ENCODE measurements at regions not wholly inside any gene's neighbourhood (a gene's known extent, or its start where the extent isn't known, plus 50 kb on each side); places are given as distances from the start of the nearest gene placed in this dataset.

DNA sequence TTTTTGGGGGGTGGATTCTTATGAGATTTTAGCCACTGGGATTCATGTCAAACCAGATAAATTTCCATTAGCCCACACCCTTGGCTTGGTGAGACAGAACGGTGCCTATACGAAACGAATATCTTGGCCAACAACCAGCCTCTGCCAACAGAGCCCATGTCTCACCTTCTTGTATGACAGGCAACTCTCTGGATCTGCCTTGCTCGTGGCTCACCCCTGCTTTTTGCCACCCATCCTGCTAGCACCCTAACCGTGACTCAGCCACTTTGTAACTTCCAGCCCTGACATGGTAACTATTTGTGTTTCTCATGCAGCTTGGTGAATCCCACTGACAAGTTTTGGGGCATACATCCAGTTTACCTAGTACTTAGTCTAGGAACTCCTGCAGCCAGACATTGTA, 457.0 kb downstream of the SPATA31D1 start:
- DNase-seq (ENCODE audit: low read depth in 1 of 2, low spot score in 1 of 2) = no peak
- ChIA-PET CTCF (no interaction called here), POLR2A (no interaction called here)
- Histone ChIP-seq H3K4me3 (no peak overlapping the region), H3K4me1 (no peaks in the 10 kb centered on the region), H3K4me2 (no peak overlapping the region), H3K27ac (no peak overlapping the region), H3K9me3 (0 out of 3 replicates have a peak, but pooled peaks cover 4% of the 10 kb centered on the region)
- no peak for TF ChIP-seq EHMT2 (IDR thresholded peaks at IDR 0.05; ENCODE audit: low read depth)
- TF ChIP-seq CEBPB (IDR thresholded peaks at IDR 0.05) = no peak
- TF ChIP-seq, protein P1, sequence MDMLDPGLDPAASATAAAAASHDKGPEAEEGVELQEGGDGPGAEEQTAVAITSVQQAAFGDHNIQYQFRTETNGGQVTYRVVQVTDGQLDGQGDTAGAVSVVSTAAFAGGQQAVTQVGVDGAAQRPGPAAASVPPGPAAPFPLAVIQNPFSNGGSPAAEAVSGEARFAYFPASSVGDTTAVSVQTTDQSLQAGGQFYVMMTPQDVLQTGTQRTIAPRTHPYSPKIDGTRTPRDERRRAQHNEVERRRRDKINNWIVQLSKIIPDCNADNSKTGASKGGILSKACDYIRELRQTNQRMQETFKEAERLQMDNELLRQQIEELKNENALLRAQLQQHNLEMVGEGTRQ (IDR thresholded peaks at IDR 0.05) = no peak
- no peak for TF ChIP-seq SREBF2 (IDR thresholded peaks at IDR 0.05)
- ATAC-seq = no peak
- 31% methylated on average over 5 of the region's 5 CpGs for whole genome bisulfite sequencing (ENCODE audit: missing lambda C conversion rate)
- no peak for FAIRE-seq

DNA sequence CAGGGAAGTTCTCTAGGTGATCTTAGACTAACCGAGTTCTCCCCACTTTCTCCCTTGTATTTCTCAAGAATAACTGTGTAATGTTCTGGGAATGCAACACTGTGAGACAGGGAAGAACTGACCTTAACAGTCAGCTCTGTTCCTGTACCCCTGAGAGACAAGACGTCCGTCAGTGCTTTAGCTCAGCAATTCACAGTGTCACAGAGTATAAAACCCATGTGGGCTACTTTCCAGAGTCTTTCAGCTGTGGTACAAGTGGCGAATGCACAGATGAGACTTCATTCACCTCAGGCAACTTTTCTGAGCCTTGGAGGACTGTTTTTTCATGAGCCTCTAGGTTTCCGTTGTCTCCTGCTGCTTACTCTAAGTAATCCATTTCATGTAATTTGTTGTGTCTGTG, 458.8 kb downstream of the SPATA31D1 start:
- H3K27ac ChIP-seq = no peak overlapping the region
- 0 out of 3 replicates have a peak, but pooled peaks cover 4% of the 10 kb centered on the region for H3K9me3 ChIP-seq
- TF ChIP-seq ZC3H11A (IDR thresholded peaks at IDR 0.05) (no peak), HDAC2 (IDR thresholded peaks at IDR 0.05) (no peak), RARB (CRISPR knock-in tag; IDR thresholded peaks at IDR 0.05) (no peak), RCOR1 (IDR thresholded peaks at IDR 0.05; ENCODE audit: low read depth, low read length) (no peak), SMC3 (IDR thresholded peaks at IDR 0.05) (no peak), POLR2AphosphoS2 (conservative IDR thresholded peaks at IDR 0.05; ENCODE audit: low read length) (no peak), TFCP2L1 (CRISPR knock-in tag; IDR thresholded peaks at IDR 0.05) (no peak), EHF (CRISPR knock-in tag; IDR thresholded peaks at IDR 0.05) (no peak), GATA3 (IDR thresholded peaks at IDR 0.05; ENCODE audit: borderline replicate concordance) (no peak), CHD4 (IDR thresholded peaks at IDR 0.05; ENCODE audit: borderline replicate concordance) (no peak)
- TF ChIP-seq, protein P2, sequence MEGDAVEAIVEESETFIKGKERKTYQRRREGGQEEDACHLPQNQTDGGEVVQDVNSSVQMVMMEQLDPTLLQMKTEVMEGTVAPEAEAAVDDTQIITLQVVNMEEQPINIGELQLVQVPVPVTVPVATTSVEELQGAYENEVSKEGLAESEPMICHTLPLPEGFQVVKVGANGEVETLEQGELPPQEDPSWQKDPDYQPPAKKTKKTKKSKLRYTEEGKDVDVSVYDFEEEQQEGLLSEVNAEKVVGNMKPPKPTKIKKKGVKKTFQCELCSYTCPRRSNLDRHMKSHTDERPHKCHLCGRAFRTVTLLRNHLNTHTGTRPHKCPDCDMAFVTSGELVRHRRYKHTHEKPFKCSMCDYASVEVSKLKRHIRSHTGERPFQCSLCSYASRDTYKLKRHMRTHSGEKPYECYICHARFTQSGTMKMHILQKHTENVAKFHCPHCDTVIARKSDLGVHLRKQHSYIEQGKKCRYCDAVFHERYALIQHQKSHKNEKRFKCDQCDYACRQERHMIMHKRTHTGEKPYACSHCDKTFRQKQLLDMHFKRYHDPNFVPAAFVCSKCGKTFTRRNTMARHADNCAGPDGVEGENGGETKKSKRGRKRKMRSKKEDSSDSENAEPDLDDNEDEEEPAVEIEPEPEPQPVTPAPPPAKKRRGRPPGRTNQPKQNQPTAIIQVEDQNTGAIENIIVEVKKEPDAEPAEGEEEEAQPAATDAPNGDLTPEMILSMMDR (IDR thresholded peaks at IDR 0.05) = no peak
- no peak for FAIRE-seq
- H3K4me1 ChIP-seq = no peaks in the 10 kb centered on the region
- ChIA-PET CTCF (no interaction called here), POLR2A (no interaction called here)
- DNase-seq (ENCODE audit: low read depth in 1 of 2, low spot score in 1 of 2) = no peak
- no peak overlapping the region for H3K4me3 ChIP-seq
- no peak for ATAC-seq
- no peak overlapping the region for H3K4me2 ChIP-seq
- 17% methylated on average over 5 of the region's 5 CpGs for WGBS (ENCODE audit: missing lambda C conversion rate)

DNA sequence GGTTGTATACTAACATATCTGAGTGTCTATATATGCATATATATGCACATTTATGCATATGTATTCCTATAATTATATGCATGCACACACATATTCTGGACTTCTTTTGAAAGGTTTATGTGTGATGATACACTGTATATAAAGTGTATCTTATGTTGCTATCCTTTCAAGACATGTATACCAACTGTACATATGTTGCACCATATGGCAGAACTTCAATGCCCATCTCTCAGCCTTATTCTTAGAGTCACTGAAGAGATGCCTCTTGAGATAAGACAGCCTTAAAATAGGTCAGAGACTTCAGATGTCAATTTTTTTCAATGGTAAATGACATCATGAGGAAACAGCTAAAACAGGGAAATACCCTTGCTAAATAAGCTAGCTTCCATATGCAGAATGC, 461.4 kb downstream of the SPATA31D1 start:
- Histone ChIP-seq H3K4me1 (no peaks in the 10 kb centered on the region), H3K27ac (no peak overlapping the region), H3K4me2 (no peak overlapping the region), H3K4me3 (no peak overlapping the region), H3K9me3 (0 out of 3 replicates have a peak, but pooled peaks cover 4% of the 10 kb centered on the region)
- CTCF ChIA-PET = no interaction called here
- FAIRE-seq (no peak), ATAC-seq (no peak), DNase-seq (ENCODE audit: low read depth in 1 of 2, low spot score in 1 of 2) (no peak)
- POLR2A ChIA-PET = no interaction called here
- no peak for TF ChIP-seq EHF (CRISPR knock-in tag; IDR thresholded peaks at IDR 0.05)
- TF ChIP-seq, protein P3, sequence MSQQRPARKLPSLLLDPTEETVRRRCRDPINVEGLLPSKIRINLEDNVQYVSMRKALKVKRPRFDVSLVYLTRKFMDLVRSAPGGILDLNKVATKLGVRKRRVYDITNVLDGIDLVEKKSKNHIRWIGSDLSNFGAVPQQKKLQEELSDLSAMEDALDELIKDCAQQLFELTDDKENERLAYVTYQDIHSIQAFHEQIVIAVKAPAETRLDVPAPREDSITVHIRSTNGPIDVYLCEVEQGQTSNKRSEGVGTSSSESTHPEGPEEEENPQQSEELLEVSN (IDR thresholded peaks at IDR 0.05; ENCODE audit: borderline replicate concordance, low read depth) = no peak
- TF ChIP-seq KDM5A (IDR thresholded peaks at IDR 0.05) = no peak
- TF ChIP-seq, protein P4, sequence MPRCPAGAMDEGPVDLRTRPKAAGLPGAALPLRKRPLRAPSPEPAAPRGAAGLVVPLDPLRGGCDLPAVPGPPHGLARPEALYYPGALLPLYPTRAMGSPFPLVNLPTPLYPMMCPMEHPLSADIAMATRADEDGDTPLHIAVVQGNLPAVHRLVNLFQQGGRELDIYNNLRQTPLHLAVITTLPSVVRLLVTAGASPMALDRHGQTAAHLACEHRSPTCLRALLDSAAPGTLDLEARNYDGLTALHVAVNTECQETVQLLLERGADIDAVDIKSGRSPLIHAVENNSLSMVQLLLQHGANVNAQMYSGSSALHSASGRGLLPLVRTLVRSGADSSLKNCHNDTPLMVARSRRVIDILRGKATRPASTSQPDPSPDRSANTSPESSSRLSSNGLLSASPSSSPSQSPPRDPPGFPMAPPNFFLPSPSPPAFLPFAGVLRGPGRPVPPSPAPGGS (IDR thresholded peaks at IDR 0.05) = no peak
- no peak for TF ChIP-seq FOSL2 (IDR thresholded peaks at IDR 0.05)
- no peak for TF ChIP-seq FOSL2 (CRISPR knock-in tag; IDR thresholded peaks at IDR 0.05)
- TF ChIP-seq, protein P2 (IDR thresholded peaks at IDR 0.05) = no peak
- no peak for TF ChIP-seq RAD21 (conservative IDR thresholded peaks at IDR 0.05 in 1 of 2, IDR thresholded peaks at IDR 0.05 in 1 of 2)
- TF ChIP-seq RARB (CRISPR knock-in tag; IDR thresholded peaks at IDR 0.05) = no peak
- no peak for TF ChIP-seq JUN (IDR thresholded peaks at IDR 0.05)
- TF ChIP-seq, protein P5, sequence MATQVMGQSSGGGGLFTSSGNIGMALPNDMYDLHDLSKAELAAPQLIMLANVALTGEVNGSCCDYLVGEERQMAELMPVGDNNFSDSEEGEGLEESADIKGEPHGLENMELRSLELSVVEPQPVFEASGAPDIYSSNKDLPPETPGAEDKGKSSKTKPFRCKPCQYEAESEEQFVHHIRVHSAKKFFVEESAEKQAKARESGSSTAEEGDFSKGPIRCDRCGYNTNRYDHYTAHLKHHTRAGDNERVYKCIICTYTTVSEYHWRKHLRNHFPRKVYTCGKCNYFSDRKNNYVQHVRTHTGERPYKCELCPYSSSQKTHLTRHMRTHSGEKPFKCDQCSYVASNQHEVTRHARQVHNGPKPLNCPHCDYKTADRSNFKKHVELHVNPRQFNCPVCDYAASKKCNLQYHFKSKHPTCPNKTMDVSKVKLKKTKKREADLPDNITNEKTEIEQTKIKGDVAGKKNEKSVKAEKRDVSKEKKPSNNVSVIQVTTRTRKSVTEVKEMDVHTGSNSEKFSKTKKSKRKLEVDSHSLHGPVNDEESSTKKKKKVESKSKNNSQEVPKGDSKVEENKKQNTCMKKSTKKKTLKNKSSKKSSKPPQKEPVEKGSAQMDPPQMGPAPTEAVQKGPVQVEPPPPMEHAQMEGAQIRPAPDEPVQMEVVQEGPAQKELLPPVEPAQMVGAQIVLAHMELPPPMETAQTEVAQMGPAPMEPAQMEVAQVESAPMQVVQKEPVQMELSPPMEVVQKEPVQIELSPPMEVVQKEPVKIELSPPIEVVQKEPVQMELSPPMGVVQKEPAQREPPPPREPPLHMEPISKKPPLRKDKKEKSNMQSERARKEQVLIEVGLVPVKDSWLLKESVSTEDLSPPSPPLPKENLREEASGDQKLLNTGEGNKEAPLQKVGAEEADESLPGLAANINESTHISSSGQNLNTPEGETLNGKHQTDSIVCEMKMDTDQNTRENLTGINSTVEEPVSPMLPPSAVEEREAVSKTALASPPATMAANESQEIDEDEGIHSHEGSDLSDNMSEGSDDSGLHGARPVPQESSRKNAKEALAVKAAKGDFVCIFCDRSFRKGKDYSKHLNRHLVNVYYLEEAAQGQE (IDR thresholded peaks at IDR 0.05) = no peak
- TF ChIP-seq BHLHE40 (IDR thresholded peaks at IDR 0.05; ENCODE audit: low read depth, low read length) = no peak

Data from A549 (cell line).